ENCODE measurements at regions not wholly inside any gene's neighbourhood (a gene's known extent, or its start where the extent isn't known, plus 50 kb on each side); places are given as distances from the start of the nearest gene placed in this dataset.

GRCh38 chr2:215815960-215816359 is 197.4 kb downstream of the MREG start:
- in situ Hi-C loops (cut with MboI) = no loop called here
- peaks cover 21% of the 10 kb centered on the region for H3K4me1 ChIP-seq (ENCODE audit: insufficient read depth)
- no peak overlapping the region for H3K4me3 ChIP-seq
- H3K9me2 ChIP-seq (ENCODE audit: insufficient read depth) = no peaks in the 10 kb centered on the region; the same call in 1 of the 2 replicates
- TF ChIP-seq EZH2 (IDR thresholded peaks at IDR 0.05; ENCODE audit: insufficient read depth, poor library complexity, severe bottlenecking) = no peak
- TF ChIP-seq EZH2phosphoT487 (IDR thresholded peaks at IDR 0.05; ENCODE audit: insufficient read depth, low read depth) = no peak
- no peaks in the 10 kb centered on the region for H4K20me1 ChIP-seq (ENCODE audit: insufficient read depth)
- no peaks in the 10 kb centered on the region for H3K36me3 ChIP-seq (ENCODE audit: low read depth)
- DNase-seq = no peak
- no peak overlapping the region for H2AFZ ChIP-seq
- H3K79me2 ChIP-seq (ENCODE audit: insufficient read depth) = no peaks in the 10 kb centered on the region
- no peak overlapping the region for H3K9ac ChIP-seq
- 79 to 83% methylated on average over 2 of the region's 2 CpGs for WGBS, 2 experiments (ENCODE audit: low coverage in 1 of 2, low lambda C conversion rate in 2 of 2, missing lambda C conversion rate in 2 of 2)
- H3K9me3 ChIP-seq (ENCODE audit: low read depth) = no peaks in the 10 kb centered on the region
- 0 out of 2 replicates have a peak, but pooled peaks cover 13% of the 10 kb centered on the region for H3F3A ChIP-seq (ENCODE audit: insufficient read depth)
- H3K27ac ChIP-seq = no peak overlapping the region
- no peak overlapping the region for H3K4me2 ChIP-seq (ENCODE audit: unreplicated experiment)
- no peaks in the 10 kb centered on the region for H3K27me3 ChIP-seq (replicated peaks; ENCODE audit: insufficient read depth)

- Histone ChIP-seq H3K4me2 (ENCODE audit: unreplicated experiment) (peak overlapping the region; percentile 43), H3K4me3 (no peak overlapping the region), H4K20me1 (ENCODE audit: insufficient read depth) (no peaks in the 10 kb centered on the region), H2AFZ (no peak overlapping the region), H3K9me3 (ENCODE audit: low read depth) (no peaks in the 10 kb centered on the region), H3K9me2 (ENCODE audit: insufficient read depth) (no peaks in the 10 kb centered on the region; the same call in 1 of the 2 replicates), H3K36me3 (ENCODE audit: low read depth) (no peaks in the 10 kb centered on the region), H3F3A (ENCODE audit: insufficient read depth) (0 out of 2 replicates have a peak, but pooled peaks cover 13% of the 10 kb centered on the region), H3K27me3 (replicated peaks; ENCODE audit: insufficient read depth) (no peaks in the 10 kb centered on the region), H3K79me2 (ENCODE audit: insufficient read depth) (no peaks in the 10 kb centered on the region), H3K9ac (no peak overlapping the region), H3K27ac (no peak overlapping the region), H3K4me1 (ENCODE audit: insufficient read depth) (peaks cover 21% of the 10 kb centered on the region)
- peak; percentile 70 for DNase-seq
- TF ChIP-seq EZH2phosphoT487 (IDR thresholded peaks at IDR 0.05; ENCODE audit: insufficient read depth, low read depth) (no peak), EZH2 (IDR thresholded peaks at IDR 0.05; ENCODE audit: insufficient read depth, poor library complexity, severe bottlenecking) (no peak)
- in situ Hi-C loops (cut with MboI) = no loop called here
Observed at GRCh38 chr2:215812966-215813365, 200.4 kb downstream of the MREG start.

GRCh38 chr2:215811409-215812345 is 201.7 kb downstream of the MREG start:
- Histone ChIP-seq H2AFZ (no peak overlapping the region), H3K27me3 (replicated peaks; ENCODE audit: insufficient read depth) (no peaks in the 10 kb centered on the region), H3K9me2 (ENCODE audit: insufficient read depth) (no peaks in the 10 kb centered on the region), H3K4me3 (no peak overlapping the region), H3K9me3 (ENCODE audit: low read depth) (no peaks in the 10 kb centered on the region), H3K36me3 (ENCODE audit: low read depth) (no peaks in the 10 kb centered on the region), H3K27ac (no peak overlapping the region), H3F3A (ENCODE audit: insufficient read depth) (0 out of 2 replicates have a peak, but pooled peaks cover 13% of the 10 kb centered on the region), H3K4me1 (ENCODE audit: insufficient read depth) (peaks cover 21% of the 10 kb centered on the region), H3K9ac (no peak overlapping the region), H4K20me1 (ENCODE audit: insufficient read depth) (no peaks in the 10 kb centered on the region), H3K79me2 (ENCODE audit: insufficient read depth) (no peaks in the 10 kb centered on the region), H3K4me2 (ENCODE audit: unreplicated experiment) (no peak overlapping the region)
- TF ChIP-seq EZH2phosphoT487 (IDR thresholded peaks at IDR 0.05; ENCODE audit: insufficient read depth, low read depth) (no peak), EZH2 (IDR thresholded peaks at IDR 0.05; ENCODE audit: insufficient read depth, poor library complexity, severe bottlenecking) (no peak)
- DNase-seq = no peak
- in situ Hi-C loops (cut with MboI) = no loop called here
- WGBS, 2 experiments (ENCODE audit: low coverage in 1 of 2, low lambda C conversion rate in 2 of 2, missing lambda C conversion rate in 2 of 2) = 94 to 97% methylated on average over 3 of the region's 3 CpGs

- H3K4me2 ChIP-seq (ENCODE audit: unreplicated experiment) = no peak overlapping the region
- in situ Hi-C loops (cut with MboI) = no loop called here
Observed at GRCh38 chr2:215811003-215811402, 202.3 kb downstream of the MREG start.

More at GRCh38 chr2:215811003-215811402, 202.3 kb downstream of the MREG start:
- no peak overlapping the region for H3K4me3 ChIP-seq
- H3K27ac ChIP-seq = no peak overlapping the region
- H3K9me3 ChIP-seq (ENCODE audit: low read depth) = no peaks in the 10 kb centered on the region
- no peak for TF ChIP-seq EZH2phosphoT487 (IDR thresholded peaks at IDR 0.05; ENCODE audit: insufficient read depth, low read depth)
- no peak overlapping the region for H2AFZ ChIP-seq
- peaks cover 21% of the 10 kb centered on the region for H3K4me1 ChIP-seq (ENCODE audit: insufficient read depth)
- H3F3A ChIP-seq (ENCODE audit: insufficient read depth) = 0 out of 2 replicates have a peak, but pooled peaks cover 13% of the 10 kb centered on the region
- no peaks in the 10 kb centered on the region for H4K20me1 ChIP-seq (ENCODE audit: insufficient read depth)
- H3K36me3 ChIP-seq (ENCODE audit: low read depth) = no peaks in the 10 kb centered on the region
- no peaks in the 10 kb centered on the region for H3K9me2 ChIP-seq (ENCODE audit: insufficient read depth)
- no peak for DNase-seq
- WGBS, 2 experiments (ENCODE audit: low coverage in 1 of 2, low lambda C conversion rate in 2 of 2, missing lambda C conversion rate in 2 of 2) = 95 to 99% methylated on average over 3 of the region's 3 CpGs
- no peak overlapping the region for H3K9ac ChIP-seq
- H3K27me3 ChIP-seq (replicated peaks; ENCODE audit: insufficient read depth) = no peaks in the 10 kb centered on the region
- H3K79me2 ChIP-seq (ENCODE audit: insufficient read depth) = no peaks in the 10 kb centered on the region
